GM18951 (cell line): ENCODE measurements at regions not wholly inside any gene's neighbourhood (a gene's known extent, or its start where the extent isn't known, plus 50 kb on each side); places are given as distances from the start of the nearest gene placed in this dataset.

Experiments used
- POLR2A ChIP-seq: IDR thresholded peaks from 4 replicates; pipeline ENCODE4 v1.6.1; 2011; ENCODE audit warnings: mild to moderate bottlenecking; ENCODE audit not compliant: insufficient read length, insufficient read depth; ENCODE audit errors: extremely low read depth
- in situ Hi-C: fragments of 300-500 bp; cut with MboI; formaldehyde crosslinking; loops from one replicate; pipeline ENCODE4 v1.12.0; 2022; ENCODE audit warnings: low sequenced_read_pairs, mixed read lengths, inconsistent platforms; ENCODE audit not compliant: unreplicated experiment

GRCh38 chr10:10788761-10789160, 228.9 kb upstream of the CELF2 start:
- in situ Hi-C loops: no loop called here
- TF ChIP-seq POLR2A: no peak

- no peak for TF ChIP-seq POLR2A
- in situ Hi-C loops: no loop called here
These were observed 225.8 kb upstream of the CELF2 start for GRCh38 chr10:10791869-10792268.

- no peak for TF ChIP-seq POLR2A
- in situ Hi-C loops: no loop called here
These were observed 225.0 kb upstream of the CELF2 start for GRCh38 chr10:10792681-10793080.

GRCh38 chr10:10794046-10794445, 223.6 kb upstream of the CELF2 start:
- in situ Hi-C loops: no loop called here
- no peak for TF ChIP-seq POLR2A

GRCh38 chr10:10794791-10795191, 222.9 kb upstream of the CELF2 start:
- in situ Hi-C loops: no loop called here
- TF ChIP-seq POLR2A: no peak

GRCh38 chr10:10796061-10796773, 221.5 kb upstream of the CELF2 start:
- in situ Hi-C loops: no loop called here
- no peak for TF ChIP-seq POLR2A

- no peak for TF ChIP-seq POLR2A
- in situ Hi-C loops: no loop called here
These were observed 220.8 kb upstream of the CELF2 start for GRCh38 chr10:10796774-10797415.

GRCh38 chr10:10797513-10797912, 220.2 kb upstream of the CELF2 start:
- no peak for TF ChIP-seq POLR2A
- in situ Hi-C loops: no loop called here

GRCh38 chr10:10798102-10798863, 219.4 kb upstream of the CELF2 start:
- TF ChIP-seq POLR2A: no peak
- in situ Hi-C loops: no loop called here

- no peak for TF ChIP-seq POLR2A
- in situ Hi-C loops: no loop called here
These were observed 218.8 kb upstream of the CELF2 start for GRCh38 chr10:10798864-10799192.

GRCh38 chr10:10800961-10801360, 216.7 kb upstream of the CELF2 start:
- TF ChIP-seq POLR2A: no peak
- in situ Hi-C loops: no loop called here

- TF ChIP-seq POLR2A: no peak
- in situ Hi-C loops: no loop called here
These were observed 214.4 kb upstream of the CELF2 start for GRCh38 chr10:10803278-10803677.

- no peak for TF ChIP-seq POLR2A
- in situ Hi-C loops: no loop called here
These were observed 213.6 kb upstream of the CELF2 start for GRCh38 chr10:10804061-10804460.

GRCh38 chr10:10804998-10805740, 212.5 kb upstream of the CELF2 start:
- in situ Hi-C loops: no loop called here
- TF ChIP-seq POLR2A: no peak

- in situ Hi-C loops: no loop called here
- TF ChIP-seq POLR2A: no peak
These were observed 210.6 kb upstream of the CELF2 start for GRCh38 chr10:10807106-10807505.
